Neutrophil (primary cell): ENCODE measurements at regions not wholly inside any gene's neighbourhood (a gene's known extent, or its start where the extent isn't known, plus 50 kb on each side); places are given as distances from the start of the nearest gene placed in this dataset.

ENCODE experiments used
- H3K27ac ChIP-seq: fragments of 200-600 bp; sonication (generic); 2 replicates; pipeline ENCODE4 v1.5.1; 2016; ENCODE audit warnings: mild to moderate bottlenecking, moderate library complexity
- H3K27me3 ChIP-seq: fragments of 200-600 bp; sonication (generic); 2 replicates; pipeline ENCODE4 v1.6.0; 2016; ENCODE audit warnings: mild to moderate bottlenecking
- H3K36me3 ChIP-seq: fragments of 200-600 bp; sonication (generic); 2 replicates; pipeline ENCODE4 v1.5.1; 2017
- H3K4me1 ChIP-seq, 2 experiments: fragments of 200-600 bp in 1 of 2; sonication (generic) in 1 of 2; 1 replicate in 1 of 2; 2 replicates in 1 of 2; pipeline versions ENCODE4 v1.5.1 to v1.6.1; 2013 to 2016; ENCODE audit warnings: low read depth in 1 of 2, low read length in 1 of 2, mild to moderate bottlenecking in 1 of 2, moderate library complexity in 1 of 2; ENCODE audit not compliant: control insufficient read depth in 1 of 2, insufficient read depth in 1 of 2
- H3K4me3 ChIP-seq, 2 experiments: fragments of 200-600 bp in 1 of 2; sonication (generic) in 1 of 2; 1 replicate in 1 of 2; 2 replicates in 1 of 2; pipeline ENCODE4 v1.5.1; 2013 to 2016; ENCODE audit warnings: low read depth in 1 of 2, low read length in 1 of 2, mild to moderate bottlenecking in 1 of 2, moderate library complexity in 1 of 2
- H3K9me3 ChIP-seq: fragments of 200-600 bp; sonication (generic); 2 replicates; pipeline ENCODE4 v1.5.1; 2016
- CTCF ChIP-seq: fragments of 200-600 bp; sonication (generic); IDR thresholded peaks from 2 replicates; pipeline ENCODE4 v1.5.1; 2016; ENCODE audit warnings: antibody characterized with exemption

- no peak for TF ChIP-seq CTCF
- H3K27me3 ChIP-seq, result no peaks in the 10 kb centered on the region
- no peak overlapping the region for H3K27ac ChIP-seq
- H3K4me3 ChIP-seq, result no peak overlapping the region
- no peaks in the 10 kb centered on the region for H3K9me3 ChIP-seq
- H3K4me1 ChIP-seq, result no peaks in the 10 kb centered on the region
- H3K36me3 ChIP-seq, result no peaks in the 10 kb centered on the region
These were observed 187.8 kb downstream of the SNX19 start for GRCh38 chr11:130728185-130729180.

- Histone ChIP-seq H3K27me3 (no peaks in the 10 kb centered on the region), H3K4me3 (no peak overlapping the region), H3K9me3 (no peaks in the 10 kb centered on the region), H3K27ac (no peak overlapping the region), H3K4me1 (no peaks in the 10 kb centered on the region), H3K36me3 (no peaks in the 10 kb centered on the region)
- no peak for TF ChIP-seq CTCF
These were observed 187.1 kb downstream of the SNX19 start for GRCh38 chr11:130729193-130729592.

- no peak overlapping the region for H3K4me3 ChIP-seq
- H3K27ac ChIP-seq, result no peak overlapping the region
- no peaks in the 10 kb centered on the region for H3K4me1 ChIP-seq
- no peaks in the 10 kb centered on the region for H3K27me3 ChIP-seq
- no peaks in the 10 kb centered on the region for H3K9me3 ChIP-seq
- no peaks in the 10 kb centered on the region for H3K36me3 ChIP-seq
- TF ChIP-seq CTCF, result no peak
These were observed 186.5 kb downstream of the SNX19 start for GRCh38 chr11:130729678-130730300.

GRCh38 chr11:130731401-130731800 is 184.9 kb downstream of the SNX19 start:
- Histone ChIP-seq H3K9me3 (no peaks in the 10 kb centered on the region), H3K27me3 (no peaks in the 10 kb centered on the region), H3K36me3 (no peaks in the 10 kb centered on the region), H3K27ac (no peak overlapping the region), H3K4me1 (no peaks in the 10 kb centered on the region), H3K4me3 (no peak overlapping the region)
- no peak for TF ChIP-seq CTCF

- no peaks in the 10 kb centered on the region for H3K27me3 ChIP-seq
- no peak overlapping the region for H3K27ac ChIP-seq
- H3K4me3 ChIP-seq, result no peak overlapping the region
- no peak for TF ChIP-seq CTCF
- H3K36me3 ChIP-seq, result no peaks in the 10 kb centered on the region
- H3K4me1 ChIP-seq, result no peaks in the 10 kb centered on the region
- no peaks in the 10 kb centered on the region for H3K9me3 ChIP-seq
These were observed 183.8 kb downstream of the SNX19 start for GRCh38 chr11:130732476-130732875.
